H1 (cell line): ENCODE measurements at regions not wholly inside any gene's neighbourhood (a gene's known extent, or its start where the extent isn't known, plus 50 kb on each side); places are given as distances from the start of the nearest gene placed in this dataset.

Experiments
- CTCF ChIA-PET: fragments of 300-600 bp; sonication (Branson Sonifier 250); formaldehyde crosslinking; loops from one replicate; lab custom pipeline; 2021; ENCODE audit not compliant: partially characterized antibody; lab: Charles Lee
- POLR2A ChIA-PET: fragments of 300-600 bp; sonication (Branson Sonifier 250); formaldehyde crosslinking; loops from one replicate; lab custom pipeline; 2021; ENCODE audit warnings: inconsistent platforms; ENCODE audit not compliant: partially characterized antibody; lab: Charles Lee
- DNase-seq, 2 experiments: peaks; one replicate each; pipeline versions ENCODE4 v3.0.0 to v3.0.0-alpha.2; 2010 to 2022; ENCODE audit warnings: low spot score in 2 of 2, low read depth in 1 of 2, mixed read lengths in 1 of 2
- FAIRE-seq: peaks from 2 replicates; lab custom pipeline; 2011; peaks lifted over from hg19 to GRCh38; lab: Jason Lieb, UNC
- H2AFZ ChIP-seq: 2 replicates; pipeline ENCODE4 v1.8.1; 2012; ENCODE audit warnings: low read length, inconsistent platforms
- H2AK5ac ChIP-seq: 2 replicates; pipeline ENCODE4 v1.6.1; 2013; ENCODE audit warnings: low read depth, low read length
- H2BK120ac ChIP-seq: replicated peaks from 2 replicates; pipeline ENCODE3; 2013; ENCODE audit warnings: low read depth, low read length, inconsistent platforms
- H2BK12ac ChIP-seq: 2 replicates; pipeline ENCODE4 v1.6.1; 2013; ENCODE audit warnings: low read depth, low read length
- H2BK15ac ChIP-seq: 2 replicates; pipeline ENCODE4 v1.6.1; 2013; ENCODE audit warnings: low read length
- H2BK20ac ChIP-seq: 2 replicates; pipeline ENCODE4 v1.6.1; 2013; ENCODE audit warnings: low read length
- H2BK5ac ChIP-seq: 2 replicates; pipeline ENCODE4 v1.6.1; 2013; ENCODE audit warnings: low read depth, low read length
- H3K14ac ChIP-seq: 2 replicates; pipeline ENCODE4 v1.6.1; 2013; ENCODE audit warnings: inconsistent platforms; ENCODE audit not compliant: insufficient read length
- H3K18ac ChIP-seq: 2 replicates; pipeline ENCODE4 v1.6.1; 2013; ENCODE audit warnings: low read length; ENCODE audit errors: extremely low read depth
- H3K23ac ChIP-seq: 2 replicates; pipeline ENCODE4 v1.6.1; 2013; ENCODE audit warnings: inconsistent platforms; ENCODE audit not compliant: insufficient read length
- H3K23me2 ChIP-seq: 2 replicates; pipeline ENCODE4 v1.6.1; 2013; ENCODE audit warnings: low read depth, low read length
- H3K27ac ChIP-seq: 2 replicates; pipeline ENCODE4 v1.6.1; 2011; ENCODE audit warnings: low read depth, low read length, inconsistent platforms
- H3K27me3 ChIP-seq, 4 experiments: replicated peaks in 1 of 4; 1 replicate in 1 of 4; 2 replicates in 3 of 4; pipeline versions ENCODE4 v1.6.1 to v1.8.1; 2011 to 2013; ENCODE audit warnings: low read length in 3 of 4, mild to moderate bottlenecking in 3 of 4, inconsistent platforms in 2 of 4, mixed read lengths in 2 of 4, moderate library complexity in 1 of 4; ENCODE audit not compliant: control insufficient read depth in 3 of 4, insufficient read depth in 3 of 4; ENCODE audit errors: extremely low read depth in 1 of 4
- H3K36me3 ChIP-seq, 4 experiments: 2 replicates each; pipeline versions ENCODE4 v1.6.1 to v1.8.1; 2011 to 2013; ENCODE audit warnings: mild to moderate bottlenecking in 4 of 4, low read length in 3 of 4, moderate library complexity in 2 of 4, control low read depth in 1 of 4, inconsistent platforms in 1 of 4; ENCODE audit not compliant: insufficient read depth in 4 of 4, control insufficient read depth in 2 of 4
- H3K4ac ChIP-seq: replicated peaks from 2 replicates; pipeline ENCODE3; 2013; ENCODE audit warnings: low read length, low read depth, mixed read lengths, inconsistent platforms; ENCODE audit not compliant: insufficient read length
- H3K4me1 ChIP-seq, 4 experiments: replicated peaks in 1 of 4; 1 replicate in 1 of 4; 2 replicates in 3 of 4; pipeline versions ENCODE4 v1.6.1 to v1.8.1; 2011 to 2013; ENCODE audit warnings: low read length in 3 of 4, inconsistent platforms in 2 of 4, mixed read lengths in 1 of 4; ENCODE audit not compliant: insufficient read depth in 4 of 4, control insufficient read depth in 3 of 4
- H3K4me2 ChIP-seq, 2 experiments: 2 replicates each; pipeline versions ENCODE4 v1.6.1 to v1.8.1; 2011 to 2013; ENCODE audit warnings: low read depth in 2 of 2, low read length in 2 of 2, control low read depth in 1 of 2, inconsistent platforms in 1 of 2, mild to moderate bottlenecking in 1 of 2; ENCODE audit not compliant: insufficient read depth in 1 of 2
- H3K4me3 ChIP-seq, 4 experiments: fragments of 200-600, 300-600 bp in 1 of 4; sonication (generic), shearing (Covaris generic), sonication (Bioruptor Twin) in 1 of 4; 2 replicates each; pipeline versions ENCODE4 v1.5.1 to v1.8.1; 2011 to 2016; ENCODE audit warnings: low read length in 4 of 4, low read depth in 3 of 4, control low read depth in 2 of 4, inconsistent platforms in 2 of 4, mild to moderate bottlenecking in 2 of 4, mixed read lengths in 1 of 4, moderate library complexity in 1 of 4; ENCODE audit not compliant: insufficient read depth in 2 of 4; ENCODE audit errors: extremely low read depth in 1 of 4
- H3K56ac ChIP-seq: replicated peaks from 2 replicates; pipeline ENCODE3; 2013; ENCODE audit warnings: low read depth, mild to moderate bottlenecking, mixed read lengths, low read length, inconsistent platforms; ENCODE audit not compliant: insufficient read length
- H3K79me1 ChIP-seq: 2 replicates; pipeline ENCODE4 v1.6.1; 2013; ENCODE audit warnings: low read depth, low read length, control low read depth
- H3K79me2 ChIP-seq, 2 experiments: 2 replicates each; pipeline versions ENCODE4 v1.6.1 to v1.8.1; 2012 to 2013; ENCODE audit warnings: low read length in 2 of 2, mild to moderate bottlenecking in 2 of 2, inconsistent platforms in 1 of 2; ENCODE audit not compliant: insufficient read depth in 2 of 2, control insufficient read depth in 1 of 2
- H3K9ac ChIP-seq, 4 experiments: replicated peaks in 1 of 4; 1 replicate in 1 of 4; 2 replicates in 3 of 4; pipeline versions ENCODE4 v1.6.1 to v1.8.1; 2011 to 2013; ENCODE audit warnings: low read depth in 3 of 4, low read length in 3 of 4, control low read depth in 2 of 4, mild to moderate bottlenecking in 2 of 4, moderate library complexity in 2 of 4, inconsistent platforms in 1 of 4; ENCODE audit errors: extremely low read depth in 1 of 4
- H3K9me3 ChIP-seq, 2 experiments: 2 replicates each; pipeline versions ENCODE4 v1.6.1 to v1.8.1; 2012 to 2013; ENCODE audit warnings: mild to moderate bottlenecking in 2 of 2, moderate library complexity in 2 of 2, control low read depth in 1 of 2, inconsistent platforms in 1 of 2, low read depth in 1 of 2, low read length in 1 of 2, mixed read lengths in 1 of 2; ENCODE audit not compliant: insufficient read depth in 2 of 2
- H4K20me1 ChIP-seq, 2 experiments: replicated peaks in 1 of 2; 2 replicates each; pipeline versions ENCODE3 to v1.8.1; 2011 to 2013; ENCODE audit warnings: inconsistent platforms in 2 of 2, low read length in 2 of 2, mild to moderate bottlenecking in 1 of 2; ENCODE audit not compliant: insufficient read depth in 2 of 2, control insufficient read depth in 1 of 2
- H4K5ac ChIP-seq: 2 replicates; pipeline ENCODE4 v1.6.1; 2013; ENCODE audit warnings: low read length, low read depth, mixed read lengths, inconsistent platforms; ENCODE audit not compliant: insufficient read length
- H4K8ac ChIP-seq: 2 replicates; pipeline ENCODE4 v1.8.0; 2013; ENCODE audit warnings: mild to moderate bottlenecking, moderate library complexity, low read length, inconsistent platforms; ENCODE audit not compliant: insufficient read depth; ENCODE audit errors: extremely low read depth
- H4K91ac ChIP-seq: replicated peaks from 2 replicates; pipeline ENCODE3; 2013; ENCODE audit warnings: low read length, mixed read lengths, inconsistent platforms; ENCODE audit not compliant: insufficient read length
- ASH2L ChIP-seq: fragments of 200-600, 300-600 bp; sonication (generic); IDR thresholded peaks from one replicate; pipeline ENCODE4 v1.7.1; 2017; ENCODE audit warnings: low read length
- CHD1 ChIP-seq: IDR thresholded peaks from 2 replicates; pipeline ENCODE4 v1.6.1; 2012; ENCODE audit warnings: low read depth, low read length, improper control_type of control experiment
- HDAC6 ChIP-seq: IDR thresholded peaks from one replicate; pipeline ENCODE4 v1.7.1; 2012; ENCODE audit warnings: low read depth, mild to moderate bottlenecking, inconsistent platforms, low read length, moderate library complexity
- KDM1A ChIP-seq: fragments of 200-600, 300-600 bp; sonication (generic); IDR thresholded peaks from 2 replicates; pipeline ENCODE4 v1.7.1; 2016; ENCODE audit warnings: mild to moderate bottlenecking, low read length, borderline replicate concordance
- KDM4A ChIP-seq: IDR thresholded peaks from one replicate; pipeline ENCODE4 v1.7.1; 2012; ENCODE audit warnings: low read depth, mild to moderate bottlenecking, moderate library complexity, low read length, inconsistent platforms; ENCODE audit not compliant: severe bottlenecking
- NANOG ChIP-seq: IDR thresholded peaks from 2 replicates; pipeline ENCODE4 v1.6.1; 2011; ENCODE audit warnings: low read length, low read depth, mild to moderate bottlenecking, inconsistent platforms; ENCODE audit not compliant: insufficient read depth, poor library complexity, severe bottlenecking
- POLR2A ChIP-seq, 2 experiments: IDR thresholded peaks; 1 replicate in 1 of 2; 2 replicates in 1 of 2; pipeline ENCODE4 v1.6.1; 2011; ENCODE audit warnings: low read depth in 2 of 2, low read length in 2 of 2, mild to moderate bottlenecking in 2 of 2; ENCODE audit errors: control extremely low read depth in 1 of 2
- RFX5 ChIP-seq: IDR thresholded peaks from 2 replicates; pipeline ENCODE4 v1.6.1; 2011; ENCODE audit warnings: low read depth, low read length, improper control_type of control experiment, borderline replicate concordance
- RNF2 ChIP-seq: fragments of 200-900, 300-1000 bp; sonication (generic); IDR thresholded peaks from 2 replicates; pipeline ENCODE4 v1.7.1; 2016; ENCODE audit warnings: borderline replicate concordance, low read depth, mild to moderate bottlenecking, antibody characterized with exemption, low read length; ENCODE audit not compliant: poor library complexity, severe bottlenecking; ENCODE audit errors: missing control alignments
- WGBS, 2 experiments: shearing (Covaris generic) in 1 of 2; methylation state at CpG; one replicate each; pipeline versions ENCODE4 v1.1.6 to v1.1.7; 2013 to 2015; ENCODE audit warnings: low lambda C conversion rate in 2 of 2, mixed read lengths in 2 of 2, inconsistent platforms in 1 of 2, low coverage in 1 of 2, missing lambda C conversion rate in 1 of 2; ENCODE audit not compliant: insufficient replicate concordance in 2 of 2, insufficient coverage in 1 of 2, insufficient read length in 1 of 2; ENCODE audit errors: extremely low coverage in 1 of 2, missing lambda C conversion rate in 1 of 2; 5-methylcytosine and 5-hydroxymethylcytosine counted together
- TF ChIP-seq, protein P1 (sequence below): IDR thresholded peaks from 2 replicates; pipeline ENCODE4 v1.6.1; 2012; ENCODE audit warnings: inconsistent platforms
- TF ChIP-seq, protein P2 (sequence below), 3 experiments: IDR thresholded peaks; 1 replicate in 2 of 3; 2 replicates in 1 of 3; pipeline versions ENCODE4 v1.5.1 to v1.6.1; 2011; ENCODE audit warnings: low read length in 3 of 3, mild to moderate bottlenecking in 3 of 3, inconsistent platforms in 2 of 3, low read depth in 1 of 3, moderate library complexity in 1 of 3; ENCODE audit not compliant: insufficient read depth in 1 of 3; ENCODE audit errors: control extremely low read depth in 1 of 3

DNA sequence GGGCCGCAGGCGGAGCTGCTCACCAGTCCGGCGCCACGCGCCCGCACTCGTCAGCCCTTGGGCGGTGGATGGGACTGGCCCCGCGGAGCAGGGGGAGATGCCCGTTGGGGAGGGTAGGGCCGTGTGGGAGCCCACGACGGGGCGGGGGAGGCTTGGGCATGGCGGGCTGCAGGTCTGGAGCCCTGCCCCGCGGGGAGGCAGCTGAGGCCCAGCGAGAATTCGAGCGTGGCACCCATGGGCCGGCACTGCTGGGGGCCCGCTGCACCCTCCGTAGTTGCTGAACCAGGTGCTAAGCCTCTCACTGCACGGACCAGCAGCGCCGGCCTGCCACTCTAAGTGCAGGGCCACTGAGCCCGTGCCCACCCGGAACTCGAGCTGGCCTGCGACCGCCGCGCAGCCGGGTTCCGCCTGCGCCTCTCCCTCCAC, 182.4 kb upstream of the ERBB4 start:
- no peak overlapping the region for H3K56ac ChIP-seq
- no peak overlapping the region for H2BK15ac ChIP-seq
- H2AK5ac ChIP-seq, result no peak overlapping the region
- peaks cover 0 to 8% (median 0%) of the 10 kb centered on the region in 4 experiments; a peak in 1 of 8 replicates for H3K36me3 ChIP-seq
- H4K5ac ChIP-seq, result no peak overlapping the region
- no peak overlapping the region for H2BK12ac ChIP-seq
- H4K20me1 ChIP-seq, result no peaks in the 10 kb centered on the region
- no peaks in the 10 kb centered on the region for H3K79me2 ChIP-seq
- H4K91ac ChIP-seq, result no peak overlapping the region
- DNase-seq (no peak), FAIRE-seq (no peak)
- H2BK120ac ChIP-seq, result no peak overlapping the region
- H2AFZ ChIP-seq, result no peak overlapping the region
- H3K27me3 ChIP-seq, result no peaks in the 10 kb centered on the region
- H2BK20ac ChIP-seq, result no peak overlapping the region
- 93% methylated on average over 27 of the region's 38 CpGs; no CpG with 5 or more reads in 1 of the 2 experiments for WGBS, 2 experiments
- ChIA-PET CTCF (interaction anchor here (1.5 kb wide), 1 partner anchor 216 kb away, joined by 3 read pairs; no protein-coding TSS in a partner anchor), POLR2A (interaction anchor here (1.0 kb wide), 1 partner anchor 55 kb away, joined by 3 read pairs; no protein-coding TSS in a partner anchor)
- H3K23ac ChIP-seq, result no peak overlapping the region
- no peaks in the 10 kb centered on the region for H3K23me2 ChIP-seq
- no peak overlapping the region for H3K27ac ChIP-seq
- H3K4me3 ChIP-seq, result no peak overlapping the region
- no peak overlapping the region for H3K14ac ChIP-seq
- no peaks in the 10 kb centered on the region for H3K4me1 ChIP-seq
- no peak overlapping the region for H4K8ac ChIP-seq
- H3K4me2 ChIP-seq, result no peak overlapping the region
- H3K18ac ChIP-seq, result no peak overlapping the region
- no peak overlapping the region for H2BK5ac ChIP-seq
- H3K9me3 ChIP-seq, result peaks cover 10 to 16% of the 10 kb centered on the region in 2 experiments; a peak in 3 of 4 replicates
- no peak overlapping the region for H3K4ac ChIP-seq
- H3K9ac ChIP-seq, result no peak overlapping the region
- no peaks in the 10 kb centered on the region for H3K79me1 ChIP-seq
- TF ChIP-seq KDM4A (no peak), RNF2 (no peak), KDM1A (no peak), HDAC6 (no peak), POLR2A (IDR thresholded peaks at IDR 0.05; ENCODE audit: control extremely low read depth in 1 of 2, low read depth in 2 of 2, low read length in 2 of 2) (no peak), ASH2L (no peak), NANOG (no peak), RFX5 (no peak), CHD1 (no peak)
- TF ChIP-seq, protein P1, sequence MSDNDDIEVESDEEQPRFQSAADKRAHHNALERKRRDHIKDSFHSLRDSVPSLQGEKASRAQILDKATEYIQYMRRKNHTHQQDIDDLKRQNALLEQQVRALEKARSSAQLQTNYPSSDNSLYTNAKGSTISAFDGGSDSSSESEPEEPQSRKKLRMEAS, result no peak
- TF ChIP-seq, protein P2, sequence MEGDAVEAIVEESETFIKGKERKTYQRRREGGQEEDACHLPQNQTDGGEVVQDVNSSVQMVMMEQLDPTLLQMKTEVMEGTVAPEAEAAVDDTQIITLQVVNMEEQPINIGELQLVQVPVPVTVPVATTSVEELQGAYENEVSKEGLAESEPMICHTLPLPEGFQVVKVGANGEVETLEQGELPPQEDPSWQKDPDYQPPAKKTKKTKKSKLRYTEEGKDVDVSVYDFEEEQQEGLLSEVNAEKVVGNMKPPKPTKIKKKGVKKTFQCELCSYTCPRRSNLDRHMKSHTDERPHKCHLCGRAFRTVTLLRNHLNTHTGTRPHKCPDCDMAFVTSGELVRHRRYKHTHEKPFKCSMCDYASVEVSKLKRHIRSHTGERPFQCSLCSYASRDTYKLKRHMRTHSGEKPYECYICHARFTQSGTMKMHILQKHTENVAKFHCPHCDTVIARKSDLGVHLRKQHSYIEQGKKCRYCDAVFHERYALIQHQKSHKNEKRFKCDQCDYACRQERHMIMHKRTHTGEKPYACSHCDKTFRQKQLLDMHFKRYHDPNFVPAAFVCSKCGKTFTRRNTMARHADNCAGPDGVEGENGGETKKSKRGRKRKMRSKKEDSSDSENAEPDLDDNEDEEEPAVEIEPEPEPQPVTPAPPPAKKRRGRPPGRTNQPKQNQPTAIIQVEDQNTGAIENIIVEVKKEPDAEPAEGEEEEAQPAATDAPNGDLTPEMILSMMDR (IDR thresholded peaks at IDR 0.05; ENCODE audit: control extremely low read depth in 1 of 3, insufficient read depth in 1 of 3, low read depth in 1 of 3, low read length in 3 of 3), result no peak
